GM23338 (cell line): ENCODE measurements at regions not wholly inside any gene's neighbourhood (a gene's known extent, or its start where the extent isn't known, plus 50 kb on each side); places are given as distances from the start of the nearest gene placed in this dataset.

Experiments used
- ATAC-seq: fragments of 200-7000 bp; cut with Tn5 transposase; 3 replicates; pipeline ENCODE4 v1.9.1; 2020
- DNase-seq: peaks from one replicate; pipeline ENCODE4 v3.0.0-alpha.2; 2015; ENCODE audit warnings: low spot score
- H2AFZ ChIP-seq: fragments of 200-600 bp; sonication (generic); 2 replicates; pipeline ENCODE4 v1.8.0; 2016; ENCODE audit warnings: antibody characterized with exemption, mild to moderate bottlenecking, moderate library complexity
- H3F3A ChIP-seq: fragments of 200-600 bp; sonication (generic); replicated peaks from 2 replicates; pipeline ENCODE4 v1.8.0; 2017; ENCODE audit warnings: antibody characterized with exemption, mixed run types, low read depth
- H3K27ac ChIP-seq: fragments of 200-600 bp; sonication (generic); 2 replicates; pipeline ENCODE4 v1.6.1; 2016; ENCODE audit warnings: low read depth
- H3K27me3 ChIP-seq: fragments of 200-600 bp; sonication (generic); 2 replicates; pipeline ENCODE4 v1.8.0; 2016; ENCODE audit warnings: mild to moderate bottlenecking, mixed run types, moderate library complexity; ENCODE audit not compliant: insufficient read depth
- H3K36me3 ChIP-seq: fragments of 200-600 bp; sonication (generic); 2 replicates; pipeline ENCODE4 v1.8.0; 2016; ENCODE audit warnings: mild to moderate bottlenecking; ENCODE audit not compliant: insufficient read depth
- H3K4me1 ChIP-seq: fragments of 200-600 bp; sonication (generic); 2 replicates; pipeline ENCODE4 v1.8.0; 2016; ENCODE audit warnings: mild to moderate bottlenecking, moderate library complexity; ENCODE audit not compliant: insufficient read depth
- H3K4me2 ChIP-seq: fragments of 200-600 bp; sonication (generic); 2 replicates; pipeline ENCODE4 v1.7.1; 2017; ENCODE audit warnings: mixed run types
- H3K4me3 ChIP-seq: fragments of 200-600 bp; sonication (generic); 2 replicates; pipeline ENCODE4 v1.6.1; 2016; ENCODE audit warnings: mixed run types
- H3K79me2 ChIP-seq: fragments of 200-600 bp; sonication (generic); replicated peaks from 2 replicates; pipeline ENCODE4 v1.8.0; 2017; ENCODE audit warnings: mild to moderate bottlenecking; ENCODE audit not compliant: insufficient read depth
- H3K9me2 ChIP-seq: fragments of 200-600 bp; sonication (generic); 2 replicates; pipeline ENCODE4 v1.8.0; 2017; ENCODE audit not compliant: insufficient read depth
- H4K20me1 ChIP-seq: fragments of 200-600 bp; sonication (generic); replicated peaks from 2 replicates; pipeline ENCODE4 v1.8.0; 2017; ENCODE audit warnings: mild to moderate bottlenecking; ENCODE audit not compliant: insufficient read depth
- H3K27ac Mint-ChIP-seq: 2 replicates; pipeline ENCODE4 v1.8.0; 2020; ENCODE audit warnings: inconsistent platforms, mild to moderate bottlenecking, moderate library complexity, mixed read lengths
- H3K27me3 Mint-ChIP-seq: 3 replicates; pipeline ENCODE4 v1.8.0; 2022; ENCODE audit warnings: low read depth, mild to moderate bottlenecking, moderate library complexity, mixed read lengths, inconsistent platforms; ENCODE audit not compliant: insufficient read depth, poor library complexity
- H3K36me3 Mint-ChIP-seq: 3 replicates; pipeline ENCODE4 v1.8.0; 2021; ENCODE audit warnings: low read depth, mild to moderate bottlenecking, inconsistent platforms, moderate library complexity, mixed read lengths
- H3K4me1 Mint-ChIP-seq: 3 replicates; pipeline ENCODE4 v1.8.0; 2020; ENCODE audit warnings: mild to moderate bottlenecking, inconsistent platforms, mixed read lengths
- H3K4me3 Mint-ChIP-seq: 3 replicates; pipeline ENCODE4 v1.8.0; 2021; ENCODE audit warnings: moderate library complexity, mild to moderate bottlenecking, inconsistent platforms, mixed read lengths
- H3K9me3 Mint-ChIP-seq: 3 replicates; pipeline ENCODE4 v1.8.0; 2020; ENCODE audit warnings: moderate library complexity, mild to moderate bottlenecking, inconsistent platforms, mixed read lengths
- CTCF ChIP-seq, 2 experiments: fragments of 200-600 bp in 1 of 2; sonication (generic) in 1 of 2; conservative IDR thresholded peaks; 2 replicates each; pipeline versions ENCODE4 v1.5.1 to v1.6.1; 2016 to 2017; ENCODE audit warnings: antibody characterized with exemption in 2 of 2, low read depth in 2 of 2, mild to moderate bottlenecking in 2 of 2, moderate library complexity in 1 of 2
- ETS1 ChIP-seq: IDR thresholded peaks from 2 replicates; pipeline ENCODE4 v1.6.1; 2016; ENCODE audit warnings: antibody characterized with exemption
- EZH2phosphoT487 ChIP-seq: fragments of 200-600 bp; sonication (generic); IDR thresholded peaks from one replicate; pipeline ENCODE4 v1.8.1; 2018; ENCODE audit warnings: antibody characterized with exemption; ENCODE audit not compliant: unreplicated experiment
- NANOG ChIP-seq: IDR thresholded peaks from 2 replicates; pipeline ENCODE4 v1.6.1; 2016; ENCODE audit warnings: antibody characterized with exemption, borderline replicate concordance
- POLR2AphosphoS5 ChIP-seq: IDR thresholded peaks from 2 replicates; pipeline ENCODE4 v1.6.1; 2016; ENCODE audit warnings: antibody characterized with exemption, low read depth
- REST ChIP-seq: IDR thresholded peaks from one replicate; pipeline ENCODE4 v1.6.1; 2018; ENCODE audit warnings: antibody characterized with exemption; ENCODE audit not compliant: unreplicated experiment
- STAT1 ChIP-seq: IDR thresholded peaks from one replicate; pipeline ENCODE4 v1.6.1; 2016; ENCODE audit warnings: antibody characterized with exemption; ENCODE audit not compliant: unreplicated experiment
- ZNF462 ChIP-seq: fragments of 250-450 bp; sonication (Bioruptor Pico); IDR thresholded peaks from 2 replicates; pipeline ENCODE4 v1.5.0; 2020; ENCODE audit warnings: mild to moderate bottlenecking, moderate library complexity

GRCh38 chr4:8707045-8707781, 114.6 kb downstream of the CPZ start:
- peaks cover 20% of the 10 kb centered on the region for H3K27me3 Mint-ChIP-seq
- H3K9me3 Mint-ChIP-seq: peaks cover 3% of the 10 kb centered on the region; the same call in 1 of the 3 replicates
- TF ChIP-seq CTCF (conservative IDR thresholded peaks at IDR 0.05; ENCODE audit: low read depth in 2 of 2) (no peak), ZNF462 (CRISPR knock-in tag) (no peak), ETS1 (no peak), NANOG (no peak), POLR2AphosphoS5 (no peak), REST (no peak), STAT1 (no peak), EZH2phosphoT487 (no peak)
- H3K4me3 Mint-ChIP-seq: no peak overlapping the region
- H3K4me1 ChIP-seq: no peaks in the 10 kb centered on the region
- ATAC-seq (no peak), DNase-seq (no peak)
- H3F3A ChIP-seq: no peaks in the 10 kb centered on the region
- no peak overlapping the region for H3K4me2 ChIP-seq
- peaks cover 6% of the 10 kb centered on the region; the same call in 2 of the 3 replicates for H3K4me1 Mint-ChIP-seq
- no peaks in the 10 kb centered on the region for H4K20me1 ChIP-seq
- no peaks in the 10 kb centered on the region for H3K79me2 ChIP-seq
- no peak overlapping the region for H3K27ac Mint-ChIP-seq
- H3K9me2 ChIP-seq: no peaks in the 10 kb centered on the region
- no peaks in the 10 kb centered on the region for H3K27me3 ChIP-seq
- no peak overlapping the region for H3K4me3 ChIP-seq
- no peak overlapping the region for H3K27ac ChIP-seq
- no peaks in the 10 kb centered on the region for H3K36me3 ChIP-seq
- no peaks in the 10 kb centered on the region; the same call in 2 of the 3 replicates for H3K36me3 Mint-ChIP-seq
- H2AFZ ChIP-seq: no peak overlapping the region
